Suprapubic skin (tissue), 4 donors: ENCODE measurements at regions not wholly inside any gene's neighbourhood (a gene's known extent, or its start where the extent isn't known, plus 50 kb on each side); places are given as distances from the start of the nearest gene placed in this dataset.
"Not testable (repeated sequence)": the region's sequence is repeated elsewhere in the genome, so short reads cannot be mapped to it uniquely, and the experiment has no call there.

ENCODE experiments used
- DNase-seq, 2 donors: peaks; one replicate each; pipeline ENCODE4 v3.0.0-alpha.2; 2019; ENCODE audit warnings: low spot score in 2 of 2
- H3K27ac ChIP-seq: fragments of 200-600 bp; sonication (generic); one replicate; pipeline ENCODE4 v1.5.1; 2019
- H3K27me3 ChIP-seq: fragments of 200-600 bp; sonication (generic); one replicate; pipeline ENCODE4 v1.5.1; 2019
- H3K36me3 ChIP-seq: fragments of 200-600 bp; sonication (generic); one replicate; pipeline ENCODE4 v1.5.1; 2019
- H3K4me1 ChIP-seq: fragments of 200-600 bp; sonication (generic); one replicate; pipeline ENCODE4 v1.5.1; 2019
- H3K4me3 ChIP-seq: fragments of 200-600 bp; sonication (generic); one replicate; pipeline ENCODE4 v1.5.1; 2019; ENCODE audit warnings: mild to moderate bottlenecking
- H3K9me3 ChIP-seq: fragments of 200-600 bp; sonication (generic); one replicate; pipeline ENCODE4 v1.5.1; 2019
- CTCF ChIP-seq, 2 donors: fragments of 200-600 bp in 1 of 2; fragments of 450-650 bp in 1 of 2; sonication (generic) in 1 of 2; IDR thresholded peaks; one replicate each; pipeline ENCODE4 v1.5.1; 2016 to 2019; ENCODE audit warnings: antibody characterized with exemption in 2 of 2, mild to moderate bottlenecking in 1 of 2, moderate library complexity in 1 of 2
- EP300 ChIP-seq: sonication (generic); formaldehyde crosslinking; IDR thresholded peaks from one replicate; pipeline ENCODE4 v1.6.1; 2017; ENCODE audit warnings: antibody characterized with exemption
- POLR2A ChIP-seq, 2 donors: fragments of 450-650 bp; IDR thresholded peaks; one replicate each; pipeline ENCODE4 v1.6.1; 2017; ENCODE audit warnings: antibody characterized with exemption in 2 of 2, mild to moderate bottlenecking in 2 of 2, moderate library complexity in 2 of 2
- POLR2AphosphoS5 ChIP-seq, 3 donors: sonication (generic); formaldehyde crosslinking; IDR thresholded peaks; one replicate each; pipeline ENCODE4 v1.6.1; 2017; ENCODE audit warnings: antibody characterized with exemption in 3 of 3
- WGBS: methylation state at CpG from one replicate; pipeline ENCODE4 v1.1.5; 2018; 5-methylcytosine and 5-hydroxymethylcytosine counted together

GRCh38 chr4:79684516-79684915 lies 276.5 kb upstream of the GK2 start:
- TF ChIP-seq CTCF (IDR thresholded peaks at IDR 0.05) (no peak), POLR2AphosphoS5 (IDR thresholded peaks at IDR 0.05) (no peak), EP300 (no peak), POLR2A (IDR thresholded peaks at IDR 0.05) (no peak)
- no peak overlapping the region for H3K27ac ChIP-seq
- WGBS: 85% methylated on average over 3 of the region's 3 CpGs
- no peaks in the 10 kb centered on the region for H3K9me3 ChIP-seq
- H3K36me3 ChIP-seq: no peaks in the 10 kb centered on the region
- H3K4me3 ChIP-seq: no peak overlapping the region
- DNase-seq: no peak
- H3K4me1 ChIP-seq: peaks cover 3% of the 10 kb centered on the region
- H3K27me3 ChIP-seq: no peaks in the 10 kb centered on the region

- no peak for TF ChIP-seq POLR2AphosphoS5 (IDR thresholded peaks at IDR 0.05)
- no peak for TF ChIP-seq CTCF (IDR thresholded peaks at IDR 0.05)
- TF ChIP-seq POLR2A (IDR thresholded peaks at IDR 0.05): no peak
- no peak for TF ChIP-seq EP300
- no peak for DNase-seq
- H3K9me3 ChIP-seq: no peaks in the 10 kb centered on the region
- WGBS: 44% methylated on average over 6 of the region's 6 CpGs
- peaks cover 3% of the 10 kb centered on the region for H3K4me1 ChIP-seq
- H3K27ac ChIP-seq: no peak overlapping the region
- H3K4me3 ChIP-seq: no peak overlapping the region
- H3K36me3 ChIP-seq: no peaks in the 10 kb centered on the region
- no peaks in the 10 kb centered on the region for H3K27me3 ChIP-seq
Observed at GRCh38 chr4:79682801-79683530, 274.9 kb upstream of the GK2 start.

- no peaks in the 10 kb centered on the region for H3K9me3 ChIP-seq
- peaks cover 3% of the 10 kb centered on the region for H3K4me1 ChIP-seq
- H3K4me3 ChIP-seq: no peak overlapping the region
- TF ChIP-seq CTCF (IDR thresholded peaks at IDR 0.05) (no peak), EP300 (no peak), POLR2A (IDR thresholded peaks at IDR 0.05) (no peak), POLR2AphosphoS5 (IDR thresholded peaks at IDR 0.05) (no peak)
- no peaks in the 10 kb centered on the region for H3K27me3 ChIP-seq
- 84% methylated on average over 4 of the region's 4 CpGs for WGBS
- no peaks in the 10 kb centered on the region for H3K36me3 ChIP-seq
- DNase-seq: no peak
- H3K27ac ChIP-seq: no peak overlapping the region
Observed at GRCh38 chr4:79682161-79682560, 274.1 kb upstream of the GK2 start.

GRCh38 chr4:79679859-79680258 lies 271.8 kb upstream of the GK2 start:
- no peaks in the 10 kb centered on the region for H3K36me3 ChIP-seq
- no peak for TF ChIP-seq POLR2A (IDR thresholded peaks at IDR 0.05)
- no peak overlapping the region for H3K27ac ChIP-seq
- DNase-seq: no peak
- 100% methylated on average over 1 of the region's 1 CpG for WGBS
- peaks cover 3% of the 10 kb centered on the region for H3K4me1 ChIP-seq
- H3K4me3 ChIP-seq: no peak overlapping the region
- no peaks in the 10 kb centered on the region for H3K9me3 ChIP-seq
- no peaks in the 10 kb centered on the region for H3K27me3 ChIP-seq

GRCh38 chr4:79678472-79679202 lies 270.6 kb upstream of the GK2 start:
- no peak for DNase-seq
- TF ChIP-seq POLR2A (IDR thresholded peaks at IDR 0.05): no peak
- WGBS: 45% methylated on average over 4 of the region's 4 CpGs
- H3K4me1 ChIP-seq: peaks cover 3% of the 10 kb centered on the region
- no peak overlapping the region for H3K27ac ChIP-seq
- no peaks in the 10 kb centered on the region for H3K36me3 ChIP-seq
- H3K27me3 ChIP-seq: no peaks in the 10 kb centered on the region
- no peak overlapping the region for H3K4me3 ChIP-seq
- H3K9me3 ChIP-seq: no peaks in the 10 kb centered on the region

- 51% methylated on average over 2 of the region's 2 CpGs for WGBS
- no peak for DNase-seq
Observed at GRCh38 chr4:79676705-79677104, 268.7 kb upstream of the GK2 start.

GRCh38 chr4:79674906-79675305 lies 266.9 kb upstream of the GK2 start:
- 93% methylated on average over 4 of the region's 4 CpGs for WGBS
- not testable (repeated sequence) for H3K27me3 ChIP-seq, DNase-seq, H3K9me3 ChIP-seq, H3K4me3 ChIP-seq, H3K36me3 ChIP-seq, H3K4me1 ChIP-seq, H3K27ac ChIP-seq

More at GRCh38 chr4:79676705-79677104, 268.7 kb upstream of the GK2 start:
- TF ChIP-seq POLR2AphosphoS5 (IDR thresholded peaks at IDR 0.05): no peak
- no peak for TF ChIP-seq POLR2A (IDR thresholded peaks at IDR 0.05)
- TF ChIP-seq EP300: no peak
- no peak for TF ChIP-seq CTCF (IDR thresholded peaks at IDR 0.05)
- Histone ChIP-seq H3K36me3 (no peaks in the 10 kb centered on the region), H3K4me1 (no peaks in the 10 kb centered on the region), H3K9me3 (peaks cover 6% of the 10 kb centered on the region), H3K27me3 (no peaks in the 10 kb centered on the region), H3K27ac (no peak overlapping the region), H3K4me3 (no peak overlapping the region)
